ENCODE measurements at regions not wholly inside any gene's neighbourhood (a gene's known extent, or its start where the extent isn't known, plus 50 kb on each side); places are given as distances from the start of the nearest gene placed in this dataset.

- DNase-seq = no peak
Observed at GRCh38 chr10:53140506-53140905, 367.9 kb upstream of the MBL2 start.

GRCh38 chr10:53135897-53136253 is 363.3 kb upstream of the MBL2 start:
- no peak for DNase-seq

GRCh38 chr10:53135213-53135896 is 362.8 kb upstream of the MBL2 start:
- no peak for DNase-seq

GRCh38 chr10:53134050-53134449 is 361.5 kb upstream of the MBL2 start:
- DNase-seq = no peak

GRCh38 chr10:53130337-53130736 is 357.8 kb upstream of the MBL2 start:
- no peak for DNase-seq

- no peak for DNase-seq
Observed at GRCh38 chr10:53127686-53128085, 355.1 kb upstream of the MBL2 start.

- DNase-seq = no peak
Observed at GRCh38 chr10:53123311-53123710, 350.7 kb upstream of the MBL2 start.

- no peak for DNase-seq
Observed at GRCh38 chr10:53122281-53122680, 349.7 kb upstream of the MBL2 start.

GRCh38 chr10:53115660-53116059 is 343.1 kb upstream of the MBL2 start:
- no peak for DNase-seq

GRCh38 chr10:53111529-53111928 is 338.9 kb upstream of the MBL2 start:
- DNase-seq = no peak

GRCh38 chr10:53109320-53109719 is 336.7 kb upstream of the MBL2 start:
- no peak for DNase-seq

GRCh38 chr10:53108317-53108934 is 335.8 kb upstream of the MBL2 start:
- no peak for DNase-seq

GRCh38 chr10:53107711-53108110 is 335.1 kb upstream of the MBL2 start:
- DNase-seq = no peak

- DNase-seq = no peak
Observed at GRCh38 chr10:53102424-53102823, 329.8 kb upstream of the MBL2 start.

GRCh38 chr10:53093878-53094277 is 321.3 kb upstream of the MBL2 start:
- no peak for DNase-seq

- no peak for DNase-seq
Observed at GRCh38 chr10:53091574-53091973, 319.0 kb upstream of the MBL2 start.

GRCh38 chr10:53088961-53089360 is 316.4 kb upstream of the MBL2 start:
- no peak for DNase-seq

GRCh38 chr10:53079283-53079682 is 306.7 kb upstream of the MBL2 start:
- no peak for DNase-seq

GRCh38 chr10:53076948-53077347 is 304.4 kb upstream of the MBL2 start:
- no peak for DNase-seq

GRCh38 chr10:53075469-53075868 is 302.9 kb upstream of the MBL2 start:
- no peak for DNase-seq

GRCh38 chr10:53072144-53072543 is 299.6 kb upstream of the MBL2 start:
- DNase-seq = no peak

- no peak for DNase-seq
Observed at GRCh38 chr10:53071505-53072125, 299.0 kb upstream of the MBL2 start.

GRCh38 chr10:53069013-53069412 is 296.4 kb upstream of the MBL2 start:
- no peak for DNase-seq

- no peak for DNase-seq
Observed at GRCh38 chr10:53064614-53065013, 292.0 kb upstream of the MBL2 start.

- DNase-seq = no peak
Observed at GRCh38 chr10:53063805-53064204, 291.2 kb upstream of the MBL2 start.

Measured in right forelimb (tissue), 1 donor.